ENCODE measurements at regions not wholly inside any gene's neighbourhood (a gene's known extent, or its start where the extent isn't known, plus 50 kb on each side); places are given as distances from the start of the nearest gene placed in this dataset.

DNA sequence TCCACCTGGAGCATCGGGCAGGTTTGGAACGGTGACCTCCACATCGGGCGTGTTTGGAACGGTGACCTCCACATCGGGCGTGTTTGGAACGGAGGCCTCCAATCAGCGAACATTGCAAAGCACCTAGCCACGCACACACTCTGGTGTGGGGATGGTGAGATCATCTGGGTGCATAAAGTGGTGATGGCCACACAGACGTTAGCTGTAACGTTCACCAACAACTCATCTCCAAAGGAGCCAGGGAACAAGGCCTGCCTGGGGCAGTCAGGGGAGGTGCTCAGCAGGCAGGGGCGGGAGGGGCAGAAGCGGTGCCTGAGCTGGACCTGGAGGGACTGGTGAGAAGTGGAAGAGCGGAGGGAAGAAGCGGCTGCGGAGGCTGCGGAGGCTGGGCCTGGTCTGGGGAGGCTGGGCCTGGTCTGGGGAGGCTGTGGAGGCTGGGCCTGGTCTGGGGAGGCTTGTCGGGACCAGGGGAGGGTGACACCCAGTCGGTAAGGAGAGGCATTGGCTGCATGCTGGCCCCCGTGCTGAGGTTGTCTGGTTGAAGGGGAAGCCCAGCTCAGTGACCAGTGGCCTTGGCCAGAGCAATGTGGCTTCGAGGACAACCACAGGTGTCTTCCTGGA lies 89.9 kb downstream of the PSMB1 start:
- TF ChIP-seq CTCF (IDR thresholded peaks at IDR 0.05) (no peak), EZH2 (IDR thresholded peaks at IDR 0.05; ENCODE audit: borderline replicate concordance, insufficient read depth, low read depth, low read length, poor library complexity, severe bottlenecking) (no peak)

Data from B cell (primary cell).